HepG2 (cell line): ENCODE measurements at regions not wholly inside any gene's neighbourhood (a gene's known extent, or its start where the extent isn't known, plus 50 kb on each side); places are given as distances from the start of the nearest gene placed in this dataset.

Experiments
- ATAC-seq: fragments of 200-7000 bp; cut with Tn5 transposase; 3 replicates; pipeline ENCODE4 v1.9.1; 2020; ENCODE audit warnings: mild to moderate bottlenecking, moderate library complexity
- BruUV-seq: library from RNA; stranded (reverse); fragments of 400-500 nt; replicated peaks from 2 replicates; lab custom pipeline; 2021; lab: Mats Ljungman, UMichigan
- CTCF ChIA-PET: fragments of 300-600 bp; formaldehyde crosslinking; extraction: SDS; loops from one replicate; lab custom pipeline; 2021; ENCODE audit warnings: low total read pairs, inconsistent platforms, low intra/inter-chr PET ratio; lab: Yijun Ruan, JAX
- POLR2A ChIA-PET: fragments of 350-600 bp; sonication (Branson Sonifier 250); formaldehyde crosslinking; loops from one replicate; lab custom pipeline; 2020; ENCODE audit warnings: antibody characterized with exemption, inconsistent platforms; lab: Yijun Ruan, JAX
- DNase-seq: peaks from one replicate; pipeline ENCODE4 v3.0.0-alpha.2; 2015; ENCODE audit warnings: low spot score
- FAIRE-seq: peaks from 3 replicates; lab custom pipeline; 2011; peaks lifted over from hg19 to GRCh38; lab: Jason Lieb, UNC
- H2AFZ ChIP-seq: one replicate; pipeline ENCODE4 v1.6.1; 2011; ENCODE audit warnings: low read length, inconsistent platforms
- H3K27ac ChIP-seq: fragments of 300-600 bp; 3 replicates; pipeline ENCODE4 v1.8.0; 2011; ENCODE audit warnings: mixed run types, mild to moderate bottlenecking, mixed read lengths, low read length, inconsistent platforms; ENCODE audit not compliant: insufficient read depth; ENCODE audit errors: extremely low read length
- H3K27me3 ChIP-seq, 2 experiments: fragments of 200-600 bp in 1 of 2; 2 replicates in 1 of 2; 3 replicates in 1 of 2; pipeline versions ENCODE4 v1.6.0 to v1.8.0; 2011; ENCODE audit warnings: low read length in 2 of 2, mild to moderate bottlenecking in 2 of 2, moderate library complexity in 2 of 2, inconsistent platforms in 1 of 2; ENCODE audit not compliant: insufficient read depth in 2 of 2, control insufficient read depth in 1 of 2
- H3K36me3 ChIP-seq, 2 experiments: fragments of 200-600 bp in 1 of 2; replicated peaks in 1 of 2; 2 replicates in 1 of 2; 3 replicates in 1 of 2; pipeline versions ENCODE4 v1.5.1 to v1.8.0; 2011; ENCODE audit warnings: low read length in 2 of 2, inconsistent platforms in 1 of 2; ENCODE audit not compliant: insufficient read depth in 2 of 2, control insufficient read depth in 1 of 2
- H3K4me1 ChIP-seq: 2 replicates; pipeline ENCODE4 v1.5.1; 2012; ENCODE audit warnings: low read length, inconsistent platforms; ENCODE audit not compliant: insufficient read depth
- H3K4me2 ChIP-seq: 2 replicates; pipeline ENCODE4 v1.6.0; 2011; ENCODE audit warnings: low read depth, low read length, inconsistent platforms
- H3K4me3 ChIP-seq, 3 experiments: fragments of 200-600 bp in 1 of 3; sonication (generic), shearing (Covaris generic) in 1 of 3; replicated peaks in 1 of 3; 2 replicates each; pipeline ENCODE4 v1.5.1; 2011 to 2016; ENCODE audit warnings: low read length in 3 of 3, inconsistent platforms in 2 of 3, low read depth in 2 of 3, mild to moderate bottlenecking in 2 of 3, control low read depth in 1 of 3, mixed read lengths in 1 of 3; ENCODE audit not compliant: insufficient read depth in 1 of 3
- H3K79me2 ChIP-seq: one replicate; pipeline ENCODE4 v1.6.1; 2011; ENCODE audit warnings: low read length, inconsistent platforms; ENCODE audit not compliant: insufficient read depth
- H3K9ac ChIP-seq: 2 replicates; pipeline ENCODE4 v1.6.0; 2011; ENCODE audit warnings: mild to moderate bottlenecking, low read depth, low read length, inconsistent platforms; ENCODE audit not compliant: insufficient read depth
- H3K9me3 ChIP-seq: 2 replicates; pipeline ENCODE4 v1.5.1; 2012; ENCODE audit warnings: mild to moderate bottlenecking, low read length
- H4K20me1 ChIP-seq: 2 replicates; pipeline ENCODE4 v1.6.0; 2011; ENCODE audit warnings: inconsistent platforms, mild to moderate bottlenecking, low read length, moderate library complexity; ENCODE audit not compliant: insufficient read depth
- CAMTA2 ChIP-seq: sonication (generic); formaldehyde crosslinking; IDR thresholded peaks from 2 replicates; pipeline ENCODE4 v1.4.0; 2020; ENCODE audit warnings: mild to moderate bottlenecking, missing genetic modification reagents, borderline replicate concordance
- CHCHD3 ChIP-seq: sonication (generic); formaldehyde crosslinking; IDR thresholded peaks from 2 replicates; pipeline ENCODE4 v1.8.0; 2022; ENCODE audit warnings: mild to moderate bottlenecking, missing genetic modification reagents, moderate library complexity
- GABPB1 ChIP-seq: IDR thresholded peaks from 2 replicates; pipeline ENCODE4 v1.6.1; 2016; ENCODE audit warnings: mild to moderate bottlenecking, missing genetic modification reagents, moderate library complexity, missing compliant biosample characterization
- GFI1 ChIP-seq: sonication (generic); formaldehyde crosslinking; IDR thresholded peaks from 2 replicates; pipeline ENCODE4 v1.5.0; 2020; ENCODE audit warnings: missing genetic modification reagents, mild to moderate bottlenecking, borderline replicate concordance
- IRF1 ChIP-seq: sonication (generic); formaldehyde crosslinking; IDR thresholded peaks from 2 replicates; pipeline ENCODE4 v1.4.0; 2020; ENCODE audit warnings: low read depth, mild to moderate bottlenecking, missing genetic modification reagents
- KAT8 ChIP-seq: IDR thresholded peaks from 2 replicates; pipeline ENCODE4 v1.6.1; 2016; ENCODE audit warnings: missing genetic modification reagents, missing compliant biosample characterization
- NBN ChIP-seq: fragments of 450-650 bp; conservative IDR thresholded peaks from 2 replicates; pipeline ENCODE4 v1.6.1; 2017
- POLR2A ChIP-seq, 2 experiments: IDR thresholded peaks; 2 replicates each; pipeline ENCODE4 v1.6.1; 2011; ENCODE audit warnings: low read depth in 2 of 2, low read length in 2 of 2, mild to moderate bottlenecking in 1 of 2, moderate library complexity in 1 of 2; ENCODE audit not compliant: insufficient read depth in 1 of 2
- THAP7 ChIP-seq: sonication (generic); formaldehyde crosslinking; IDR thresholded peaks from 2 replicates; pipeline ENCODE4 v1.8.1; 2023; ENCODE audit warnings: mild to moderate bottlenecking, missing genetic modification reagents
- ZC3H13 ChIP-seq: sonication (generic); formaldehyde crosslinking; IDR thresholded peaks from 2 replicates; pipeline ENCODE4 v1.8.1; 2023; ENCODE audit warnings: mild to moderate bottlenecking, missing genetic modification reagents, moderate library complexity
- ZFP41 ChIP-seq: sonication (generic); formaldehyde crosslinking; IDR thresholded peaks from 2 replicates; pipeline ENCODE4 v1.4.0; 2020; ENCODE audit warnings: mild to moderate bottlenecking, missing genetic modification reagents, borderline replicate concordance
- ZKSCAN1 ChIP-seq: fragments of 150-350 bp; IDR thresholded peaks from 2 replicates; pipeline ENCODE4 v1.6.1; 2014; ENCODE audit warnings: low read length
- ZNF513 ChIP-seq: sonication (generic); formaldehyde crosslinking; conservative IDR thresholded peaks from 2 replicates; pipeline ENCODE4 v1.5.0; 2020; ENCODE audit warnings: missing genetic modification reagents
- ZNF574 ChIP-seq: sonication (generic); formaldehyde crosslinking; IDR thresholded peaks from 2 replicates; pipeline ENCODE4 v1.4.0; 2020; ENCODE audit warnings: missing genetic modification reagents
- ZNF724P ChIP-seq: sonication (generic); formaldehyde crosslinking; IDR thresholded peaks from 2 replicates; pipeline ENCODE4 v1.8.0; 2022; ENCODE audit warnings: missing genetic modification reagents, borderline replicate concordance
- ZNF841 ChIP-seq: sonication (generic); formaldehyde crosslinking; IDR thresholded peaks from 2 replicates; pipeline ENCODE4 v1.8.1; 2023; ENCODE audit warnings: missing genetic modification reagents, borderline replicate concordance
- ZSCAN29 ChIP-seq: sonication (generic); formaldehyde crosslinking; conservative IDR thresholded peaks from 2 replicates; pipeline ENCODE4 v1.4.0; 2020; ENCODE audit warnings: mild to moderate bottlenecking, missing genetic modification reagents
- WGBS: methylation state at CpG from one replicate; pipeline ENCODE4 v1.1.6; 2017; ENCODE audit warnings: low lambda C conversion rate; 5-methylcytosine and 5-hydroxymethylcytosine counted together
- in situ Hi-C: cut with HindIII; loops from 2 replicates; pipeline ENCODE4 v1.10.0; 2017; ENCODE audit warnings: low pct_unique_long_range_greater_than_20kb; ENCODE audit not compliant: extremely low pct_ligation_motif_present
- intact Hi-C: fragments of 100-400 bp; cut with micrococcal nuclease; formaldehyde crosslinking; loops from one replicate; pipeline ENCODE4 v1.10.0; 2022; ENCODE audit not compliant: unreplicated experiment

- WGBS: 91% methylated on average over 3 of the region's 3 CpGs
- H3K4me1 ChIP-seq: no peaks in the 10 kb centered on the region
- intact Hi-C loops (no loop called here), in situ Hi-C loops (no loop called here)
- no peak overlapping the region for H3K9ac ChIP-seq
- H3K9me3 ChIP-seq: peaks cover 17% of the 10 kb centered on the region
- CTCF ChIA-PET: interaction anchor here (1.2 kb wide), 1 partner anchor 14 kb away, joined by 3 read pairs; no protein-coding TSS in a partner anchor
- H4K20me1 ChIP-seq: no peaks in the 10 kb centered on the region
- H3K27ac ChIP-seq: no peak overlapping the region
- H3K4me3 ChIP-seq: no peak overlapping the region
- ATAC-seq (no peak), DNase-seq (no peak), FAIRE-seq (no peak)
- TF ChIP-seq GFI1 (no peak), ZNF724P (CRISPR knock-in tag) (no peak), ZC3H13 (no peak), ZKSCAN1 (no peak), ZFP41 (CRISPR knock-in tag) (no peak), CAMTA2 (no peak), GABPB1 (CRISPR knock-in tag) (no peak), KAT8 (CRISPR knock-in tag) (no peak), NBN (no peak), ZSCAN29 (CRISPR knock-in tag) (no peak), CHCHD3 (CRISPR knock-in tag) (no peak), ZNF513 (CRISPR knock-in tag) (no peak), IRF1 (CRISPR knock-in tag) (no peak), ZNF574 (CRISPR knock-in tag) (no peak), THAP7 (CRISPR knock-in tag) (no peak), POLR2A (IDR thresholded peaks at IDR 0.05; ENCODE audit: insufficient read depth in 1 of 2, low read depth in 2 of 2, low read length in 2 of 2) (no peak), ZNF841 (no peak)
- POLR2A ChIA-PET: no interaction called here
- no peaks in the 10 kb centered on the region for H3K79me2 ChIP-seq
- H3K36me3 ChIP-seq: no peaks in the 10 kb centered on the region
- no peaks in the 10 kb centered on the region for H3K27me3 ChIP-seq
- H2AFZ ChIP-seq: no peak overlapping the region
- H3K4me2 ChIP-seq: no peak overlapping the region
- BruUV-seq: no TSS peak
These were observed 181.9 kb downstream of the SPRY1 start for GRCh38 chr4:123578276-123579029.
